OCI-LY3 (cell line): ENCODE measurements at regions not wholly inside any gene's neighbourhood (a gene's known extent, or its start where the extent isn't known, plus 50 kb on each side); places are given as distances from the start of the nearest gene placed in this dataset.

Source experiments
- EZH2phosphoT487 ChIP-seq: fragments of 200-600 bp; shearing (Covaris generic); IDR thresholded peaks from 2 replicates; pipeline ENCODE4 v1.6.1; 2018; ENCODE audit warnings: antibody characterized with exemption, mixed run types, low read depth
- TF ChIP-seq, protein P1 (sequence below): fragments of 200-600, 300-600 bp; sonication (generic); IDR thresholded peaks from 2 replicates; pipeline ENCODE4 v1.5.1; 2014; ENCODE audit warnings: antibody characterized with exemption, low read length, low read depth

DNA sequence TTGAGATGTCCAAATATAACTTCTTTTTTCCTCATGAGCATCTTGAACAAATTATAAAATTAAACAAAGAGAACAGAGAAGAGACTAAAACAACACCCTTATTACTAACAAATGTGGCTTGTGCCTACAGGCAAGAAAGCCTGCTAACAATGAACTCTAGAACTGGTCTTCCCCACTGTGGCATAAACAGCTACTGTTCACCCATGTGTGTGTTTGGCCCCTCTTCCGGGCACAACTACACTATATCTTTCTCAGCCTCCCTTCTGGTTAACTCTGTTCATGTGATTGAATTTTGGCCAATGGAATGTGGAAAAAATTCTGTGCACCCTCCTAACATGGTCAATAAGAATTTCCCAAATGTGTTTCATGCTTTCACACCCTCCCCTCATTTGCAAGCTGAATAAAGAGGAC is 117.0 kb downstream of the KBTBD2 start:
- TF ChIP-seq, protein P1, sequence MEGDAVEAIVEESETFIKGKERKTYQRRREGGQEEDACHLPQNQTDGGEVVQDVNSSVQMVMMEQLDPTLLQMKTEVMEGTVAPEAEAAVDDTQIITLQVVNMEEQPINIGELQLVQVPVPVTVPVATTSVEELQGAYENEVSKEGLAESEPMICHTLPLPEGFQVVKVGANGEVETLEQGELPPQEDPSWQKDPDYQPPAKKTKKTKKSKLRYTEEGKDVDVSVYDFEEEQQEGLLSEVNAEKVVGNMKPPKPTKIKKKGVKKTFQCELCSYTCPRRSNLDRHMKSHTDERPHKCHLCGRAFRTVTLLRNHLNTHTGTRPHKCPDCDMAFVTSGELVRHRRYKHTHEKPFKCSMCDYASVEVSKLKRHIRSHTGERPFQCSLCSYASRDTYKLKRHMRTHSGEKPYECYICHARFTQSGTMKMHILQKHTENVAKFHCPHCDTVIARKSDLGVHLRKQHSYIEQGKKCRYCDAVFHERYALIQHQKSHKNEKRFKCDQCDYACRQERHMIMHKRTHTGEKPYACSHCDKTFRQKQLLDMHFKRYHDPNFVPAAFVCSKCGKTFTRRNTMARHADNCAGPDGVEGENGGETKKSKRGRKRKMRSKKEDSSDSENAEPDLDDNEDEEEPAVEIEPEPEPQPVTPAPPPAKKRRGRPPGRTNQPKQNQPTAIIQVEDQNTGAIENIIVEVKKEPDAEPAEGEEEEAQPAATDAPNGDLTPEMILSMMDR: no peak
- TF ChIP-seq EZH2phosphoT487: no peak
